HG02571 (cell line): ENCODE measurements at regions not wholly inside any gene's neighbourhood (a gene's known extent, or its start where the extent isn't known, plus 50 kb on each side); places are given as distances from the start of the nearest gene placed in this dataset.
"Not testable (repeated sequence)": the region's sequence is repeated elsewhere in the genome, so short reads cannot be mapped to it uniquely, and the experiment has no call there.

ENCODE experiments used
- ATAC-seq: cut with Tn5 transposase; IDR thresholded peaks from one replicate; pipeline ENCODE4 v1.9.1; 2021; ENCODE audit warnings: mild to moderate bottlenecking, moderate library complexity; ENCODE audit not compliant: unreplicated experiment

DNA sequence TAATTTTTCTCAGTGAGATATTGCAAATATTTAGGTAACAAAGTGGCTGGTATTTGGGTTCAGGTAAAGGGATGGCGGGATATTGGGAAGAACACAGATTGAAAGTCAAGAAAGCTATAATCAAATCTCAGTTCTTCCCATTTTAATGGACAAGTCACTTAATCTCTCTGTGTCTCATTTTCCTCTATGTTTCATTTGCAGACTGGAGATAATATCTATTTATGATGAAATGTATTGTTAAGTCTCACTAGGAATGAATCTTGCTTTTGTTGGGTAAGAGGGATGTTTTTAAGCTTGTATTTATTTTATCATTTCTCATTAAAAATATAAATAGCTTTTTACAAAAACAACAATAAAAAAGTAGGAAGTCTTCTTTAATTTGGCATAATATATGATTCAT, 175.4 kb downstream of the ISL1 start:
- no peak for ATAC-seq

DNA sequence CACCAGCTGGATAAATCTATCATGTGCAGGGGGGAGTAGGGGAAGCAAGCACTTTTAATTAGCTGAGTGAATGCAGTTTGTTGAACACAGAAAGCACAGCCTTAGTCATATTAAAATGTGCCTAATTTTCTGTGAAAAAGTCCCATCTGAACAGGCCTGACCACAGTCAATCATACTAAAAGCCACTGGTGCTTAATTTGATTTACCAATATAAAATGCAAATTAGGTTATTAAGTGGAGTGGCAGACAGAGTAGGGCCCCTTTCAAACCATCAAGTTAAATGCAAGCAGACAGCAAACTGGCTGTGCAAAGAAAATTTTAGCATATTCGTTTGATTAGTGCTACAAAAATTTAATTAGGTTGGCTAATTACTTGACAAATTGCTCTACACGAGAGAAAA, 176.1 kb downstream of the ISL1 start:
- no peak for ATAC-seq

DNA sequence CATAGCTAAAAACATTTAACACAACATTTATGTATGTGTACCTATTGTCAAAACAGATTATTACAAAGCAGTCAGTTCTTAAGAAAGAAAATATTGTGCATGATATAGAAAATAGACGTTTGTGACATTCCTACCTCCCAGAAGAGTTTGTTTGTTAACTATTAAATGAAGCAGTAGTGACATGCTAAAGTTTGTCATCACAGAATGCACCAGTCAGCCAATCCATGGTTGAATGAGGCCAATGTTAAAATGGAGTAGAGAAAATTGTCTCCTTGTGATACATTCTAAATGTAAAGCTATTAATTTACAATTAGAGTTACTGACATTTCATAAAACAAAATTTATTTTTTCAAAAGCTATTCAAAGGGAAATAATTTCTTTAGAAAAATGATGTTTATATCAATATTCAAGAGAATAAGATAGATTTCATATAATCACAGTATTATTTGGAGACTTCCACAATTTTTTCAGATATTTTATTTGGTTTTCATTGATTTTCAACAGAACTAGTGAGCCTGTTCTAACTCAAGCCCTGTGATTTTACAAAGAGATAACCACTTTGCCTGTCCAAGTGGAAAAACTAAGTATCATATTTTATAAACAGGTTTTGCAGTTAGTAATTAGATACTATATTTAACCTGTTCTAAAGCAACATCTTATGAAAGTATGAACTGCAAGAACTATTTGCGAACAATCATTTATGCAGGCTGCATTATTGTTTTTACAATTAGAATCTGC, 176.8 kb downstream of the ISL1 start:
- no peak for ATAC-seq

DNA sequence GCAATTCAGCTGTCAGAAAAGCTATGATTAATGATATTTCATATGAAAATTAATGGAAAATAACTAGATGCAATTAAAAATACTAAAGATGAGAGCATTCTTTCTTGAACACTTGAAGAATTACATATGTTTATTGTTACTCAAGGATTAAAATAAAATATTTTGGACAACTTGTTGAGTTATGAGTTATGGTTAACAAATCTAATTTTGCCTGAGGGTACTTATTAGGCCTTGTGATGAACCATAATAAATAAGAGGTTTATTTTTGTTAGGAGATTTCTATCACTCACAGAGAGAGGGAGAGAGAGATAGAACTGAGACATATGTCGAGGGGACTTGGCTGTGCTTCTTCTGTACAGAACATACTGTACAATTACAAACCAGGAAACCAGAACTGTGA, 183.7 kb downstream of the ISL1 start:
- ATAC-seq: no peak

DNA sequence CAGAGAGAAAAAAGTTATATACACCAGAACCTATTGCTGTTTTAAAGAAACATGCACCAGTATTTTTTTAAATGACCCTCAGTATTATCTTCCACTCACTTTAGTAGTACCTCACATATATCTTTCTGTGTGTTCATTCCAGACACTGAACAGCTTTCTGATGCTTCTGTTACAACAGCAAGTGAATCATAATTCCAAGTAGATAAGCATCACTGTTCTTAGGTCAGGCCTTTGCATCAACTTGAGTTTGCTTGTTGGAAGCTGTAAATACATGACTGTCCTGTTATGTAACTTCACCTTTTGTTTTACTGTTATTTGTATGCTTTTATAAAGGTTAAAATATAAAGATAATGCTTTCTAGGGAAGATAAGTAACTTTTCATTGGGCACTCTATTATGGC, 184.4 kb downstream of the ISL1 start:
- no peak for ATAC-seq

DNA sequence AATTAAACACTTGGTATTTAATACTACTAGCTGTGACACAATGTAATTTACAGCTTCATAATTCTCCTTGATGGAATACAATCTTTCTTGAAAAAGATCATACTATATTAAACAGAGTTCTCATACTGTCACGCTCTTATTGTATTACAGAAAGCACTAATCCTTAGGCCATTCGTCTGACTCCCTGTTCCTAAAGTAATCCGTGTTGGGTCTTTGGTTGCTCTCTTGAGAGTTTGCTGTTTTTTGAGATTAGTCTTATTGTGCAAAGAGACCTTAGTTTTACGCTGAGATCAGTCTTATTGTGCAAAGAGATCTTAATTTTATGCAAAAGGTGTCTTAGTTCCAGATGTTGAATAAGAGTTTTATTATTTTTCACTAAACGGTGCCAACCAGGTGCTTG, 190.6 kb downstream of the ISL1 start:
- no peak for ATAC-seq

DNA sequence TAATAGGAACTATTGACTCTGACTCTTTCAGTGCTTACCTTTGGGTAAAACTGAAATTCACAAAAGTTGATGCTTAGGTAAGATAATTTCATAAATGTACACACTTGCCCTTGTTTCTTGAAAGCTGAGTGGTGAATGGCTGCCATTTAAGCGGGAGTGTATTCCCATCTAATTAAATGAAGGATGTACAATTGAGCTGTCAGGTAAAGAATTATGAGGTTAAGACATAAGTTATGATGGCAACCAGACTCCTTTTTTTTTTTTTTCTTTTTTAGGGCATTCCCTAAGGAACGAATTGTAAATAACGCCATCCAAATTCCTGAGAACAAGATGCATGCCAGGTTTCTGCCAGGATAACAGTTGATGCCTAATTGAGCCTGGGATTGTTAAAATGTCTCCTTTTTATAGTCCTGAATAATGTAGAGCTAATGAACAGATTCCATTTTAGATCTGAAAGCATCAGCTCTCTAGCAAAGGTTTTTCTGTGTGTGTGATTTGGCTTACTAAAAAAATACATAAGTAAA, 199.7 kb downstream of the ISL1 start:
- ATAC-seq: no peak

DNA sequence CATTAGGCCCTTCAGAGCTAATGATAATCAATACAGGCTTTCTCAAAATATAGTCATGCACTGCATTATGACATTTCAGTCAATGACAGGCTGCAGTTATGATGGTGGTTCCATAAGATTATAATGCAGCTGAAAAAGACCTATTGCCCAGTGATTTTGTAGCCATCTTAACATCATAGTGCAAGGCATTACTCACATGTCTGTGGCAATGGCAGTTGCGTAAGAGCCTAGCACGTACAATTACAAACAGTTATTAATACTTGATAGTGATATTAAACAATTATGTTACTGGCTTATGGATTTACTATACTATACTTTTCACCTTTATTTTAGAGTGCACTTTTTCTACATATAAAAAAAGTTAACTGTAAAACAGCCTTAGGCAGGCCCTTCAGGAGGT, 214.8 kb downstream of the ISL1 start:
- no peak for ATAC-seq

DNA sequence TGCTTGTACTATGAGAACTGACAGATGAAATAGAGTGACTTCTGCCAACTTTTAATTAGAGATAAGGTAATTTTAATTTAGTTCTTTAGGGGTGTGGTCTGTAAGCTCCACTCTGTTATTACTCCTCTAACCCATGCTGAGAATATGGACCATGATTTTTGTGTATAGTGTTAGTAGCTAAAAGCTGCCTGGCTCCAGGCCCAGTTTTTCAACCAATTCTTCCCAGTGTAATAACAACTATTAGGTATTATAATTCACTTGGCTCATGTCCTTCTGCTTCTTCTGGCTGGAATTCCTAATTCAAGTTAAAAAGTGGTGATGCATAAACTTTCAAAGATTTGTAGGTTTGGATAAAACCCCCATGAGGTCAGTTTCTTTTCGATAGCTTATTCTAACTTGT, 216.3 kb downstream of the ISL1 start:
- ATAC-seq: no peak

DNA sequence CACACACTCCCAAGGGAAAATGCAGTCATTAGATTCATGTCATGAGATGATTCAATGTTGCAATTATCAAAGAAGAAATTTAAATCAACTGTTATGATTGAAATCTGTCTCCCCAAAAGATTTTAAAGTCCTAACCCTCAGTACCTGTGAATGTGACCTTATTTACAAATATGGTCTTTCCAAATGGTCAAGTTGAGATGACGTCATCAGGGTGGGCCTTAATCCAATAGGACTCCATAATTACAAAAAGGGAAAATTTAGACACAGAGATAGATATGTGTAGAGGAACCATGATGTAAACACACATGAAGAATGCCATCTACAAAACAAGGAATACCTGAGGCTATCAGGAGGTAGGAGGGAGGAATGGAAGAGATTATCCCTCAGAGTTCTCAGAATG, 221.1 kb downstream of the ISL1 start:
- no peak for ATAC-seq

DNA sequence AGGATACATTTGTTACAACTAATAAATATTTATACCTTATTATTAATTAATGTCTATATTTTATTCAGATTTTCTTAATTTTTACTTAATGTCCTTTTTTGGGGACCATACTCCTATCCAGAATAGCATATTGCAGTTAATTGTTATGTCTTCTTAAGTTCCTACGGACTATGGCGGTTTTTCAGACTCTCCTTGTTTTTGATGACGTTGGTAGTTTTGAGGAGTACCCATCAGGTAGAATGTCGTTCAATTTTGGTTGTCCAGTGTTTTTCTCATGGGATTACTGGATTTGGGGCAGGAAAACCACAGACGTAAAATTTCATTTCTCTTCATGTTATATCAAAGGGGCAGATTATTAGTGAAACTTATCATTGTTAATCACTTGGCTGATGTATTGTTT, 223.7 kb downstream of the ISL1 start:
- no peak for ATAC-seq

DNA sequence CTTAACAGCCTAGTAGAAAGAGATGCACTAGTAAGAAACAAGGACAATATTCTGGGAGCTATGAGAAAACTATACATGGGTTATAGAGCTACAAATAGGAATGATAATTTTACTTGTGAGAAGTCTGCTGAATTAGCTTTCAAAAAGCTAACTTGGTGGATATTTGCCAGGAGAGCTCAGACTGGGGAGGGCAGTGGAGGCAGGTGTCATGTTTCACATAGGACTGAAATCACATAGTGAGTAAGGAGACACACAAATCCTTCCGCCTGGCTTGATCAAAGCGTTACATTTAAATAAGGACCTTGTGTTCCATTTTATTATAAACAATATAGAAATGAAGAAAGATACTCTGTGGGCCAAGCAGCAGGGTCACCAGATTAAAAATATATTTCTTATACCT, 235.0 kb downstream of the ISL1 start:
- no peak for ATAC-seq

DNA sequence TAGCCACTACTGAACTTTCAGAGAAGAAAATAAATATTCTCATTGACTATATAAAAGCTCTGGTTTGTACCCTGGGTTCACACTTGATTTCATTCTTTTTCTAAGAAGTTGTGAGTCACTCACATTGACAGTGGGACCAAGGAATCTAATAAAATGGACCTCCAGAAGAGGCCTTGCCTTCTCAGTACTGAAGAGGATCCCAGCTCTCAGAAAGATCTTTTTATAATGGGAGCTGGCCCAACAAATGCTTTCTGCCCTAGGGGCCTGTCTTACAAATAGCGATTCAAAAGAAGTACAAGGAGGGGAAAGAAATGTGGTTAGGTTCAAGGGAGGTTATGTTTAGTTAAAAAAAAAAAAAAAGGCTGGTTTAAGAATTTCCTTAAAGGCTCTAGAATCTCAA, 237.9 kb downstream of the ISL1 start:
- no peak for ATAC-seq

DNA sequence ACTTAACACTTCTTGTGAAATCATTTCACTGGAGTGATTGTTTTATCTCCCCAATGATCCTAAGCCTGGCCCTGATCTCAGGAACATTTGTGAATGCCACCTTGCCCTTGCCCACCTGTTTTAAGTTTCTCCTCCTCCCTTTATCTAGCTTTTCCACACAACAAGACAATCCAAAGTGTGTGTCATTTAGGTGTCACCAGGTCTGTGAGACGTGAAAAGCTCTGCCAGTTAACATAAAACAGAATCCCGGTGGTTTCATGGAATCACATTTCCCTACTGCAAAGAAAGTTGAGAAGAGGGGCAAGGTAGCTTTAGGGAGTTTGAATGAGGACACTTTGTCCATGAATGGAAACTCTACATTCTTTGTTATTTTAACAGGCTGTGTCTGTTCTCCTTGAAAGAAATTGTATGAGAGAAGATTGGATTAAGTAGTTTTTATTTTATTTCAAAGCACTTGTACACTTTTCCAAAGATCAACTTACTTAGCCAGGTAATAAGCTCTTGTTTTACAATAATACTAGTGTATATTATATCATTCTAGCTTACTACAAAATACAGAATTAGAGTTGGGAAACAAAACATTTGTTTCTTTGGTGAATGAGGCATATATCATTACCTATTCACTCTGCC, 239.0 kb downstream of the ISL1 start:
- ATAC-seq: no peak

DNA sequence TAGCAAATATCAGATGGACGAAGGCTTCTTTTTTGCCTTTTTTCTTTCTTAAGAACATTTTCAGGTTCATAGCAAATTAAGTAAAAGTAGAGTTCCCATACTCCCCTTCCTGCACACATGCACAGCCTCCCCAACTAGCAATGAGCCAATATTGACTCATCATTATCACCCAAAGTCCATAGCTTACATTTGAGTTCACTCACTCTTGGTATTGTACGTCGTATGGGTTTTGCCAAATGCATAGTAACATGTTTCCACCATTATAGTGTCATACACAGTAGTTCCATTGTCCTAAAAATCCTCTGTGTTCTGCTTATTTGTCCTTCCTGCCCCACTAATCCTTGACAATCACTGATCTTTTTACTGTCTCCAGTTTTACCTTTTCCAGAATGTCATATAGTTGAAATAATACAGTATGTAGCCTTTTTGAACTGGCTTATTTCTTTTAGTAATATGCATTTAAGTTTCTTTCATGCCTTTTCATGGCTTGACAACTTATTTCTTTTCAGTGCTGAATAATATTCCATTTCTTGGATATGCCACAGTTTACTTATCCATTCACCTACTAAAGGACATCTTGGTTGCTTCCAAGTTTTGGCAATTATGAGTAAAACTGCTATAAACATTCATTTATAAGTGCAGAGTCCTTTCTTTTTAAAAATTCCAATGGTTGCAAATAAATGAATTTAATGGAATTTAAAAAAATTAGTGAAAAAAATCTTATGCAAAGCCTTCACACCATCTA, 242.1 kb downstream of the ISL1 start:
- no peak for ATAC-seq

DNA sequence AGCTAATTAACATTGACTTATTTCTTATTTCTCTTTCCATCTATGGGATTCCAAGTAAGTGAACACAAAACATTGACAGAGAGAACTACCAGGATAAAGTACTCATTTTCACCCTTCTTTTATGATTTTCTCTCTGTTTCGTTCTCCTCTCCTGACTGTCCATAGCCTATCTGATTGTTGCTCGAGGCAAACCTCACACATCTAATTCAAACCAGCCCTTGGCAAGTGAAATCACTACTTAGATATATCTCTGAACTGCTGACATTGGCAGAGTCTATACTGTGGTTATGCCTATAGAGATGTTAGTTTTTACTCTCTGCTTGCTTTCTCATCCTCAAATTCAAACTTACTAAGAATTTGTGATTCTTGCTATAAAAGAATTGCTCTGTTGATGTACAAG, 248.8 kb downstream of the ISL1 start:
- ATAC-seq: no peak

DNA sequence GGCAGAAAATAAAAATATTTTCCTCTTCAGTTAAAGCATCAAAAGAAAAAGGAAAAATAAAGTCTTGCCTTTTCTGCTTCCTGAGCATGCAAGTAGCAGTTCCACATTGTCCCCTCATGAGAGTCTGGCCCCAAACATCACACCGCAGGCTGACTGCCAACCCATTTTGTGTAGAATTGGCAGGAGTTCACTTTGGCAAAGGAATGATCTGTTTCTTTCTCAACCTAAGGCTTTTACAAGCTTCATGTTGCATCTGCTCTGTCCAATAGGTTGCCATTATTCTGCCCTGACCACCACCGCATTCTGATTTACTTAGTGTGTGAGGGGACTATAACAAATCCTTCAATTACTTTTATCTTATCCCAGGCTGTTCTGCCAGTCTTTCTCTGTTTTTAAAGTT, 249.5 kb downstream of the ISL1 start:
- no peak for ATAC-seq

DNA sequence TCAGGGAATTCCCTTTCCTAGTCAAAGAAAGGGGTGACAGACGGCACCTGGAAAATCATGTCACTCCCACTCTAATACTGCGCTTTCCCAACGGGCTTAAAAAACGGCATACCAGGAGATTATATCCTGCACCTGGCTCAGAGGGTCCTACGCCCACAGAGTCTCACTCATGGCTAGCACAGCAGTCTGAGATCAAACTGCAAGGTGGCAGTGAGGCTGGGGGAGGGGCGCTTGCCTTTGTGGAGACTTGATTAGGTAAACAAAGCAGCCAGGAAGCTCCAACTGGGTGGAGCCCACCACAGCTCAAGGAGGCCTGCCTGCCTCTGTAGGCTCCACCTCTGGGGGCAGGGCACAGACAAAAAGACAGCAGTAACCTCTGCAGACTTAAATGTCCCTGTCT, 253.7 kb downstream of the ISL1 start:
- not testable (repeated sequence) for ATAC-seq

DNA sequence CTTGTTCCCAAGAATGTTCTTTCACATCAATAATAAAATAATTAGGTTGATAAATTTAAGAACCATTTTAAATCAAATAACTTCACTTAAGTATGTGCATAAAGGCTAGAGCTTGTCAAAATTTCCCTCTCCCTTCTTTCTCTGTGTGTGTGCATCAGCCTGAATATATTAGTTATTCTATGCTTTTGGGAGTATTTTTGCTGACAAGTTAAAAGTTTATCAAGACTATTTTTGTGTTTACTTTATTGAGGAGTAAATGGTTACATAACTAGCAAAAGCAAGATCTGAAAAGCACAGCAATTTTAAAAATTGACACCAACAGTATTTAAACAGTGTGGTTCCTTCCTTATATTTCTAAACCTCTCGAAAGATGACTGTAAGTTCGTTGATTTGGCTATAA, 261.7 kb downstream of the ISL1 start:
- ATAC-seq: no peak

DNA sequence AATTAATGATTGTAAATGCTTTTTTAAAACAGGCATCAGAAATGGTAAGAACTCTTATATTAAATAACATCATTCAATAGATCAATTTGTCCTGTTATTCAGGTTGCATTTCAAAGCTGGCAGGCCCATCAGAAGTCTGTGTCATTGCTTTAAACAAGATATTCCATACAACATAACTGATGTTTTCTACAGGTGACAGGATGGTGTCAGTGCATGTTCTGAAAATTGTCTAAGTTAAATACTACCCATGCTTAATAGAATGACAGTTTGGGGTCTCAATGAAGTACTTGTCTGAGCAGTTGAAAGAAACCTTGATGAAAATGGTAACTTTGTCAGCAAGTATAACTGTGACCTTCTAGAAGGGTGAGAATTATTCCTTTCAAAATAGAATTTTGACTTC, 263.2 kb downstream of the ISL1 start:
- ATAC-seq: no peak

DNA sequence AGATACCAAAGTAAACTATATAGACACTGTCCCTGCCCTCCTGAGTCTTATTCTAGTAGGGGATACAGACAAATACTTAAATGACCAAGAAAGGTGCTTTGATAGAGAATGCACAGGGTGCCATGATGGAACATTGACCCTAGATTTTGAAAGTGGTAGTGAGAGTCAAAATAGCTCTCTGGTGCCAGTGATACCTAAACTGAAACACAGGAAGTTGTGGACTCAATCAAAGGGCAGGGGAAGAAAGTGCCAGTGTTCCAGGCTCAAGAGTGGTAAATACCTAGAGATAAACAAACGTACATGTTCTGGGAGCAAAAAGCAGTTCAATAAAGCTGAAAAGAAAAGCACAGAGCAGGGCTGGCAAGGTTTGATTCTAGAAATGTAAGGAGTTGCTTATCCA, 267.6 kb downstream of the ISL1 start:
- ATAC-seq: no peak

DNA sequence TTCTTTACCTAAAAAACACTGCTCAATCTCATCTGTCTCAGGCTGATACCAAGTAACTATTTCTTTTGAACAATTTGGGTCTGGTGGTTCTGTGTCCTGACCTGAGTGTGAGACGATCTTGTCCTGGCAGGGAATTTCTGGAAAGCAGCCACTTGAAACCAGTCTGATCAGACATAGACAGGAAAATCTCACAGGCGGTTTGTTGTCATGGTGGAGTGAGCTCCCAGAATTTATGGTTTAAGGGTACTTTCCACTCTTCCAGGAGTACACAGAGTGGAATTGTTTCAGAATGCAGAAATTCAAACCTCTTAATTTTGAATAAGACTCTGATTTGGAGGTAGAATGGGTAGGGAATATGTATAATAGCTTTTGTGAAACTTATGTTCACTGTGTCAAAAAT, 268.2 kb downstream of the ISL1 start:
- ATAC-seq: no peak
